IMR-90 (cell line): ENCODE measurements at regions not wholly inside any gene's neighbourhood (a gene's known extent, or its start where the extent isn't known, plus 50 kb on each side); places are given as distances from the start of the nearest gene placed in this dataset.

Experiments used
- ATAC-seq: fragments of 200-7000 bp; cut with Tn5 transposase; 2 replicates; pipeline ENCODE4 v1.9.1; 2020; ENCODE audit warnings: low read depth, mild to moderate bottlenecking, moderate library complexity
- BruUV-seq: library from RNA; stranded (reverse); fragments of 400-500 nt; replicated peaks from 2 replicates; lab custom pipeline; 2021; lab: Mats Ljungman, UMichigan
- CTCF ChIA-PET: fragments of 300-600 bp; formaldehyde crosslinking; extraction: SDS; loops from one replicate; lab custom pipeline; 2021; ENCODE audit warnings: antibody characterized with exemption; lab: Yijun Ruan, JAX
- POLR2A ChIA-PET: fragments of 300-600 bp; sonication (Branson Sonifier 250); formaldehyde crosslinking; loops from one replicate; lab custom pipeline; 2022; ENCODE audit warnings: antibody characterized with exemption; ENCODE audit not compliant: unreplicated experiment; lab: Charles Lee
- DNase-seq: peaks from one replicate; pipeline ENCODE4 v3.0.0; 2013
- H2AFZ ChIP-seq: replicated peaks from 2 replicates; pipeline ENCODE3; 2013; ENCODE audit warnings: low read length, mild to moderate bottlenecking; ENCODE audit not compliant: poor library complexity
- H2AK5ac ChIP-seq: 2 replicates; pipeline ENCODE4 v1.6.1; 2013; ENCODE audit warnings: low read depth, low read length, inconsistent platforms
- H2AK9ac ChIP-seq: replicated peaks from 2 replicates; pipeline ENCODE3; 2013; ENCODE audit warnings: mild to moderate bottlenecking, low read depth, low read length, moderate library complexity; ENCODE audit not compliant: poor library complexity
- H2BK120ac ChIP-seq: 2 replicates; pipeline ENCODE4 v1.6.1; 2013; ENCODE audit warnings: low read depth, low read length, inconsistent platforms
- H2BK15ac ChIP-seq: 3 replicates; pipeline ENCODE4 v1.6.1; 2013; ENCODE audit warnings: low read depth, low read length, inconsistent platforms
- H2BK20ac ChIP-seq: 2 replicates; pipeline ENCODE4 v1.6.1; 2013; ENCODE audit warnings: low read depth, mild to moderate bottlenecking, inconsistent platforms, low read length, moderate library complexity
- H2BK5ac ChIP-seq: 2 replicates; pipeline ENCODE4 v1.6.1; 2013; ENCODE audit warnings: mild to moderate bottlenecking, low read depth, low read length, inconsistent platforms; ENCODE audit not compliant: poor library complexity, severe bottlenecking
- H3K14ac ChIP-seq: replicated peaks from 2 replicates; pipeline ENCODE4 v1.6.1; 2013; ENCODE audit warnings: low read depth, low read length, inconsistent platforms
- H3K18ac ChIP-seq: 2 replicates; pipeline ENCODE4 v1.6.1; 2013; ENCODE audit warnings: low read depth, low read length, control low read depth
- H3K23ac ChIP-seq: 2 replicates; pipeline ENCODE4 v1.6.1; 2013; ENCODE audit warnings: low read depth, low read length, inconsistent platforms
- H3K27ac ChIP-seq: 2 replicates; pipeline ENCODE4 v1.5.1; 2013; ENCODE audit warnings: mild to moderate bottlenecking, control low read depth, low read length; ENCODE audit not compliant: insufficient read depth
- H3K27me3 ChIP-seq: 2 replicates; pipeline ENCODE4 v1.6.1; 2013; ENCODE audit warnings: low read length; ENCODE audit not compliant: control insufficient read depth, insufficient read depth
- H3K36me3 ChIP-seq: 2 replicates; pipeline ENCODE4 v1.6.1; 2013; ENCODE audit warnings: low read length, mixed read lengths; ENCODE audit not compliant: control insufficient read depth, insufficient read depth
- H3K4ac ChIP-seq: 2 replicates; pipeline ENCODE4 v1.6.1; 2013; ENCODE audit warnings: low read depth, low read length, inconsistent platforms
- H3K4me1 ChIP-seq: 2 replicates; pipeline ENCODE4 v1.6.1; 2013; ENCODE audit warnings: low read length, mixed read lengths; ENCODE audit not compliant: control insufficient read depth, insufficient read depth
- H3K4me2 ChIP-seq: 2 replicates; pipeline ENCODE4 v1.6.1; 2013; ENCODE audit warnings: low read depth, mild to moderate bottlenecking, control low read depth, low read length, moderate library complexity
- H3K4me3 ChIP-seq: 2 replicates; pipeline ENCODE4 v1.5.1; 2013; ENCODE audit warnings: low read depth, mild to moderate bottlenecking, control low read depth, low read length, moderate library complexity; ENCODE audit not compliant: insufficient read depth
- H3K56ac ChIP-seq: 2 replicates; pipeline ENCODE4 v1.6.1; 2013; ENCODE audit warnings: low read length, inconsistent platforms; ENCODE audit not compliant: insufficient read depth; ENCODE audit errors: extremely low read depth
- H3K79me1 ChIP-seq, 2 experiments: 2 replicates each; pipeline ENCODE4 v1.6.1; 2013; ENCODE audit warnings: low read length in 2 of 2, inconsistent platforms in 1 of 2, low read depth in 1 of 2
- H3K9ac ChIP-seq: 2 replicates; pipeline ENCODE4 v1.6.1; 2013; ENCODE audit warnings: low read depth, low read length, control low read depth
- H3K9me1 ChIP-seq: 2 replicates; pipeline ENCODE4 v1.6.1; 2013; ENCODE audit warnings: low read length, inconsistent platforms; ENCODE audit not compliant: insufficient read depth
- H3K9me3 ChIP-seq: 2 replicates; pipeline ENCODE4 v1.6.1; 2013; ENCODE audit warnings: low read length; ENCODE audit not compliant: control insufficient read depth, insufficient read depth
- H4K20me1 ChIP-seq: 2 replicates; pipeline ENCODE4 v1.6.1; 2013; ENCODE audit warnings: low read length, inconsistent platforms; ENCODE audit not compliant: insufficient read depth
- H4K5ac ChIP-seq: 2 replicates; pipeline ENCODE4 v1.6.1; 2013; ENCODE audit warnings: mild to moderate bottlenecking, low read depth, low read length, control low read depth
- H4K8ac ChIP-seq, 2 experiments: 2 replicates each; pipeline ENCODE4 v1.6.1; 2013; ENCODE audit warnings: low read depth in 2 of 2, low read length in 2 of 2, control low read depth in 1 of 2, inconsistent platforms in 1 of 2
- H4K91ac ChIP-seq: 2 replicates; pipeline ENCODE4 v1.6.1; 2013; ENCODE audit warnings: low read depth, low read length, inconsistent platforms; ENCODE audit not compliant: insufficient read depth
- BHLHE40 ChIP-seq: fragments of 150-350 bp; IDR thresholded peaks from 2 replicates; pipeline ENCODE4 v1.6.1; 2016; ENCODE audit warnings: mild to moderate bottlenecking, low read depth, low read length
- FOS ChIP-seq: fragments of 150-350 bp; IDR thresholded peaks from 2 replicates; pipeline ENCODE4 v1.6.1; 2016; ENCODE audit warnings: low read depth, low read length
- MAFK ChIP-seq: IDR thresholded peaks from 2 replicates; pipeline ENCODE4 v1.6.1; 2012; ENCODE audit warnings: low read depth, low read length, improper control_type of control experiment
- MXI1 ChIP-seq: IDR thresholded peaks from 2 replicates; pipeline ENCODE4 v1.6.1; 2012; ENCODE audit warnings: low read depth, mild to moderate bottlenecking, low read length, moderate library complexity, borderline replicate concordance
- POLR2A ChIP-seq: IDR thresholded peaks from 2 replicates; pipeline ENCODE4 v1.6.1; 2012; ENCODE audit warnings: mild to moderate bottlenecking, low read depth, low read length
- RFX5 ChIP-seq: IDR thresholded peaks from 2 replicates; pipeline ENCODE4 v1.8.0; 2012; ENCODE audit warnings: low read depth, mild to moderate bottlenecking, low read length, moderate library complexity
- SMC3 ChIP-seq: fragments of 150-350 bp; IDR thresholded peaks from 2 replicates; pipeline ENCODE4 v1.6.1; 2016; ENCODE audit warnings: low read depth, mild to moderate bottlenecking, antibody characterized with exemption, low read length, moderate library complexity
- WGBS, 2 experiments: methylation state at CpG; one replicate each; pipeline versions ENCODE4 v1.1.5 to v1.1.7; 2013; ENCODE audit warnings: missing lambda C conversion rate in 2 of 2; ENCODE audit not compliant: insufficient read length in 1 of 2; ENCODE audit errors: extremely low coverage in 2 of 2; 5-methylcytosine and 5-hydroxymethylcytosine counted together
- dilution Hi-C: fragments of 300-500 bp; cut with HindIII; formaldehyde crosslinking; loops from one replicate; pipeline ENCODE4 v1.14.3; 2018; ENCODE audit warnings: low sequenced_read_pairs; ENCODE audit not compliant: unreplicated experiment
- in situ Hi-C: fragments of 300-500 bp; cut with MboI; formaldehyde crosslinking; loops from 3 replicates; pipeline ENCODE4 v1.14.3; 2019; ENCODE audit warnings: low sequenced_read_pairs, inconsistent platforms, mixed read lengths
- intact Hi-C: fragments of 100-400 bp; cut with micrococcal nuclease; formaldehyde crosslinking; loops from 2 replicates; pipeline ENCODE4 v1.10.0; 2022
- TF ChIP-seq, protein P1 (sequence below): fragments of 150-350 bp; IDR thresholded peaks from 2 replicates; pipeline ENCODE4 v1.6.1; 2017; ENCODE audit warnings: mild to moderate bottlenecking, antibody characterized with exemption, low read length, low read depth

DNA sequence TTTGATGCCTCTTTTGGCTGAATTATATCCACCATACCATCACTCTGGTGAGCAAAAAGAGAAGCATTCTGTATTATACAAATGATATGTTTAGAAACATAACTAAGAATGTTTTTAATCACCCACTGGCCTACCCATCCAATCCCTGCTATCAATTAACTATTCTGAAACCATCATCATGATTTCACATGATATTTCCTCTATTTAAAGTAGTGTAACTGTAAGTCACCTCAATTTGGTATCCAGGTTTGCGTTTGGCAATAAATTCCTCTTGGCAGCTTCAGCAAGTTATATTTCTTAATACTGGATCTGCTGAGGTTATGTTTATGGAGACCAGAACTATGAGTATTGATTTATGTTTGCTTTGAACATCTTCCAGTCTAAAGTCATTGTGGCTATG is 332.1 kb downstream of the UTRN start:
- no peak for TF ChIP-seq SMC3
- TF ChIP-seq FOS, result no peak
- no peak for TF ChIP-seq POLR2A
- TF ChIP-seq MAFK, result no peak
- no peak for TF ChIP-seq RFX5
- TF ChIP-seq BHLHE40, result no peak
- TF ChIP-seq MXI1, result no peak
- TF ChIP-seq, protein P1, sequence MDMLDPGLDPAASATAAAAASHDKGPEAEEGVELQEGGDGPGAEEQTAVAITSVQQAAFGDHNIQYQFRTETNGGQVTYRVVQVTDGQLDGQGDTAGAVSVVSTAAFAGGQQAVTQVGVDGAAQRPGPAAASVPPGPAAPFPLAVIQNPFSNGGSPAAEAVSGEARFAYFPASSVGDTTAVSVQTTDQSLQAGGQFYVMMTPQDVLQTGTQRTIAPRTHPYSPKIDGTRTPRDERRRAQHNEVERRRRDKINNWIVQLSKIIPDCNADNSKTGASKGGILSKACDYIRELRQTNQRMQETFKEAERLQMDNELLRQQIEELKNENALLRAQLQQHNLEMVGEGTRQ, result no peak
- CTCF ChIA-PET, result no interaction called here

More for the DNA sequence above, 332.1 kb downstream of the UTRN start:
- Histone ChIP-seq H2BK120ac (no peak overlapping the region), H2BK15ac (no peak overlapping the region), H3K14ac (no peak overlapping the region), H3K18ac (no peak overlapping the region), H3K9me1 (no peaks in the 10 kb centered on the region), H2AFZ (no peak overlapping the region), H3K79me1 (0 out of 4 replicates have a peak, but pooled peaks cover 0 to 4% of the 10 kb centered on the region in 2 experiments), H3K4ac (no peak overlapping the region), H2AK5ac (no peak overlapping the region), H3K23ac (no peak overlapping the region), H3K56ac (no peak overlapping the region), H3K9ac (no peak overlapping the region), H3K4me1 (no peaks in the 10 kb centered on the region), H4K5ac (no peak overlapping the region), H4K8ac (no peak overlapping the region), H3K36me3 (no peaks in the 10 kb centered on the region), H3K4me3 (no peak overlapping the region), H2BK20ac (no peak overlapping the region), H2AK9ac (no peak overlapping the region), H3K27ac (no peak overlapping the region), H3K9me3 (no peaks in the 10 kb centered on the region), H4K20me1 (no peaks in the 10 kb centered on the region), H3K4me2 (no peak overlapping the region), H4K91ac (no peak overlapping the region), H3K27me3 (no peaks in the 10 kb centered on the region), H2BK5ac (no peak overlapping the region)
- in situ Hi-C loops, result no loop called here
- POLR2A ChIA-PET, result no interaction called here
- dilution Hi-C loops, result no loop called here
- no TSS peak for BruUV-seq
- WGBS, 2 experiments, result no CpG with 5 or more reads among the region's 1 CpG
- ATAC-seq (no peak), DNase-seq (no peak)
- intact Hi-C loops, result no loop called here
